SK-N-SH treated with all-trans-retinoic acid at 6 μM for 48 hours (cell line): ENCODE measurements at regions not wholly inside any gene's neighbourhood (a gene's known extent, or its start where the extent isn't known, plus 50 kb on each side); places are given as distances from the start of the nearest gene placed in this dataset.
"Not testable (repeated sequence)": the region's sequence is repeated elsewhere in the genome, so short reads cannot be mapped to it uniquely, and the experiment has no call there.

Experiments
- ATAC-seq: fragments of 200-7000 bp; cut with Tn5 transposase; 3 replicates; pipeline ENCODE4 v1.9.1; 2020; ENCODE audit warnings: mild to moderate bottlenecking, moderate library complexity
- ARNTL ChIP-seq: fragments of 450-650 bp; formaldehyde crosslinking; IDR thresholded peaks from 2 replicates; pipeline ENCODE4 v1.5.0; 2020; ENCODE audit warnings: low read depth, mild to moderate bottlenecking, moderate library complexity, borderline replicate concordance
- BACH2 ChIP-seq: fragments of 250-450 bp; sonication (Bioruptor Pico); IDR thresholded peaks from 2 replicates; pipeline ENCODE4 v1.9.0; 2021; ENCODE audit warnings: mild to moderate bottlenecking, borderline replicate concordance
- CSDC2 ChIP-seq: fragments of 250-450 bp; sonication (Bioruptor Pico); IDR thresholded peaks from 2 replicates; pipeline ENCODE4 v1.5.0; 2020; ENCODE audit warnings: mild to moderate bottlenecking, moderate library complexity
- ESRRG ChIP-seq: fragments of 250-450 bp; sonication (Bioruptor Pico); IDR thresholded peaks from 2 replicates; pipeline ENCODE4 v1.6.1; 2021; ENCODE audit warnings: mild to moderate bottlenecking
- GLIS3 ChIP-seq: fragments of 250-450 bp; sonication (Bioruptor Pico); IDR thresholded peaks from 2 replicates; pipeline ENCODE4 v1.5.0; 2020; ENCODE audit warnings: mild to moderate bottlenecking, moderate library complexity
- ISL1 ChIP-seq: fragments of 250-450 bp; sonication (Bioruptor Pico); IDR thresholded peaks from 2 replicates; pipeline ENCODE4 v2.1.2; 2022; ENCODE audit warnings: mild to moderate bottlenecking, moderate library complexity
- OSR1 ChIP-seq: fragments of 250-450 bp; sonication (Bioruptor Pico); IDR thresholded peaks from 2 replicates; pipeline ENCODE4 v1.8.0; 2022; ENCODE audit warnings: moderate library complexity, mild to moderate bottlenecking, inconsistent platforms
- PPARA ChIP-seq: fragments of 250-450 bp; sonication (Bioruptor Pico); IDR thresholded peaks from 2 replicates; pipeline ENCODE4 v1.5.0; 2020; ENCODE audit warnings: mild to moderate bottlenecking, borderline replicate concordance
- RARB ChIP-seq: fragments of 250-450 bp; sonication (Bioruptor Pico); IDR thresholded peaks from 2 replicates; pipeline ENCODE4 v1.8.0; 2021; ENCODE audit warnings: mild to moderate bottlenecking, moderate library complexity
- SNAI2 ChIP-seq: fragments of 250-450 bp; sonication (Bioruptor Pico); IDR thresholded peaks from 2 replicates; pipeline ENCODE4 v1.5.0; 2020; ENCODE audit warnings: mild to moderate bottlenecking, moderate library complexity
- TCF4 ChIP-seq: fragments of 250-450 bp; sonication (Bioruptor Pico); IDR thresholded peaks from 2 replicates; pipeline ENCODE4 v1.8.0; 2021; ENCODE audit warnings: mild to moderate bottlenecking, moderate library complexity, borderline replicate concordance
- TOX ChIP-seq: fragments of 250-450 bp; sonication (Bioruptor Pico); IDR thresholded peaks from 2 replicates; pipeline ENCODE4 v1.8.0; 2021; ENCODE audit warnings: mild to moderate bottlenecking, moderate library complexity, borderline replicate concordance
- ZC3H10 ChIP-seq: fragments of 250-450 bp; sonication (Bioruptor Pico); IDR thresholded peaks from 2 replicates; pipeline ENCODE4 v1.5.1; 2021; ENCODE audit warnings: mild to moderate bottlenecking, moderate library complexity
- ZFP3 ChIP-seq: fragments of 250-450 bp; sonication (Bioruptor Pico); IDR thresholded peaks from 2 replicates; pipeline ENCODE4 v1.5.0; 2020; ENCODE audit warnings: mild to moderate bottlenecking, moderate library complexity
- ZFP30 ChIP-seq: fragments of 450-650 bp; formaldehyde crosslinking; IDR thresholded peaks from 2 replicates; pipeline ENCODE4 v1.5.0; 2022; ENCODE audit warnings: mild to moderate bottlenecking, moderate library complexity
- ZNF565 ChIP-seq: fragments of 450-650 bp; formaldehyde crosslinking; conservative IDR thresholded peaks from 2 replicates; pipeline ENCODE4 v1.5.0; 2020; ENCODE audit warnings: low read depth, mild to moderate bottlenecking, moderate library complexity
- ZNF70 ChIP-seq: fragments of 450-650 bp; formaldehyde crosslinking; IDR thresholded peaks from 2 replicates; pipeline ENCODE4 v1.5.0; 2020; ENCODE audit warnings: mild to moderate bottlenecking, moderate library complexity
- ZNF8 ChIP-seq: fragments of 450-650 bp; formaldehyde crosslinking; IDR thresholded peaks from 2 replicates; pipeline ENCODE4 v1.5.0; 2020; ENCODE audit warnings: mild to moderate bottlenecking, moderate library complexity
- TF ChIP-seq, protein P1 (sequence below): fragments of 250-450 bp; sonication (Bioruptor Pico); IDR thresholded peaks from 2 replicates; pipeline ENCODE4 v1.5.0; 2020; ENCODE audit warnings: mild to moderate bottlenecking, moderate library complexity
- TF ChIP-seq, protein P2 (sequence below): fragments of 250-450 bp; sonication (Bioruptor Pico); IDR thresholded peaks from 2 replicates; pipeline ENCODE4 v1.5.1; 2020; ENCODE audit warnings: low read depth, mild to moderate bottlenecking, moderate library complexity
- TF ChIP-seq, protein P3 (sequence below): fragments of 250-450 bp; sonication (Bioruptor Pico); IDR thresholded peaks from 2 replicates; pipeline ENCODE4 v1.8.0; 2020; ENCODE audit warnings: mild to moderate bottlenecking, moderate library complexity, borderline replicate concordance
- TF ChIP-seq, protein P4 (sequence below): fragments of 250-450 bp; sonication (Bioruptor Pico); IDR thresholded peaks from 2 replicates; pipeline ENCODE4 v1.8.0; 2021; ENCODE audit warnings: low read depth, mild to moderate bottlenecking, moderate library complexity, borderline replicate concordance

DNA sequence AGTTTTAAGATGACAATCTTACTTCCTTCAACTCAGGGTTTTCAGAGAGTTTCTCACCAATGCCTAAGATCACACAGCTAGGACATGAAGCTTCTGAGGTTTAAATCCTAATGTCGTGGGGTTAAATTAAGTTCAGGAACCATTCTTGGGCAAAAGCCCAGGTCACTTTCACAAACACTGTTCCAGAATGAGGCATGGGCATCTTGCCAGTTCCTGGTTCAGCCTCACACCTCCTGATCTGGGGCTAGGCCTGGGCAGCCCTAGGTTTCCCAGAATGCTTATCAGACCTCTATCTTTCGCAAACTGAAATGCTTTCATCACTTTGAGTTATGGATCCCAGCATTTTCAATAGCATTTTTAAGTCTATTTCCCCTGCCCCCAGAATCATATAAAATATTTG, 224.8 kb upstream of the EDA2R start (continued):
- TF ChIP-seq, protein P1, sequence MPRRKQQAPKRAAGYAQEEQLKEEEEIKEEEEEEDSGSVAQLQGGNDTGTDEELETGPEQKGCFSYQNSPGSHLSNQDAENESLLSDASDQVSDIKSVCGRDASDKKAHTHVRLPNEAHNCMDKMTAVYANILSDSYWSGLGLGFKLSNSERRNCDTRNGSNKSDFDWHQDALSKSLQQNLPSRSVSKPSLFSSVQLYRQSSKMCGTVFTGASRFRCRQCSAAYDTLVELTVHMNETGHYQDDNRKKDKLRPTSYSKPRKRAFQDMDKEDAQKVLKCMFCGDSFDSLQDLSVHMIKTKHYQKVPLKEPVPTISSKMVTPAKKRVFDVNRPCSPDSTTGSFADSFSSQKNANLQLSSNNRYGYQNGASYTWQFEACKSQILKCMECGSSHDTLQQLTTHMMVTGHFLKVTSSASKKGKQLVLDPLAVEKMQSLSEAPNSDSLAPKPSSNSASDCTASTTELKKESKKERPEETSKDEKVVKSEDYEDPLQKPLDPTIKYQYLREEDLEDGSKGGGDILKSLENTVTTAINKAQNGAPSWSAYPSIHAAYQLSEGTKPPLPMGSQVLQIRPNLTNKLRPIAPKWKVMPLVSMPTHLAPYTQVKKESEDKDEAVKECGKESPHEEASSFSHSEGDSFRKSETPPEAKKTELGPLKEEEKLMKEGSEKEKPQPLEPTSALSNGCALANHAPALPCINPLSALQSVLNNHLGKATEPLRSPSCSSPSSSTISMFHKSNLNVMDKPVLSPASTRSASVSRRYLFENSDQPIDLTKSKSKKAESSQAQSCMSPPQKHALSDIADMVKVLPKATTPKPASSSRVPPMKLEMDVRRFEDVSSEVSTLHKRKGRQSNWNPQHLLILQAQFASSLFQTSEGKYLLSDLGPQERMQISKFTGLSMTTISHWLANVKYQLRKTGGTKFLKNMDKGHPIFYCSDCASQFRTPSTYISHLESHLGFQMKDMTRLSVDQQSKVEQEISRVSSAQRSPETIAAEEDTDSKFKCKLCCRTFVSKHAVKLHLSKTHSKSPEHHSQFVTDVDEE, result no peak
- TF ChIP-seq OSR1, result no peak
- TF ChIP-seq ZC3H10 (CRISPR knock-in tag), result no peak
- TF ChIP-seq, protein P2, sequence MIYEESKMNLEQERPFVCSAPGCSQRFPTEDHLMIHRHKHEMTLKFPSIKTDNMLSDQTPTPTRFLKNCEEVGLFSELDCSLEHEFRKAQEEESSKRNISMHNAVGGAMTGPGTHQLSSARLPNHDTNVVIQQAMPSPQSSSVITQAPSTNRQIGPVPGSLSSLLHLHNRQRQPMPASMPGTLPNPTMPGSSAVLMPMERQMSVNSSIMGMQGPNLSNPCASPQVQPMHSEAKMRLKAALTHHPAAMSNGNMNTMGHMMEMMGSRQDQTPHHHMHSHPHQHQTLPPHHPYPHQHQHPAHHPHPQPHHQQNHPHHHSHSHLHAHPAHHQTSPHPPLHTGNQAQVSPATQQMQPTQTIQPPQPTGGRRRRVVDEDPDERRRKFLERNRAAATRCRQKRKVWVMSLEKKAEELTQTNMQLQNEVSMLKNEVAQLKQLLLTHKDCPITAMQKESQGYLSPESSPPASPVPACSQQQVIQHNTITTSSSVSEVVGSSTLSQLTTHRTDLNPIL, result no peak
- TF ChIP-seq CSDC2 (CRISPR knock-in tag), result no peak
- TF ChIP-seq ISL1 (CRISPR knock-in tag), result no peak
- TF ChIP-seq, protein P3, sequence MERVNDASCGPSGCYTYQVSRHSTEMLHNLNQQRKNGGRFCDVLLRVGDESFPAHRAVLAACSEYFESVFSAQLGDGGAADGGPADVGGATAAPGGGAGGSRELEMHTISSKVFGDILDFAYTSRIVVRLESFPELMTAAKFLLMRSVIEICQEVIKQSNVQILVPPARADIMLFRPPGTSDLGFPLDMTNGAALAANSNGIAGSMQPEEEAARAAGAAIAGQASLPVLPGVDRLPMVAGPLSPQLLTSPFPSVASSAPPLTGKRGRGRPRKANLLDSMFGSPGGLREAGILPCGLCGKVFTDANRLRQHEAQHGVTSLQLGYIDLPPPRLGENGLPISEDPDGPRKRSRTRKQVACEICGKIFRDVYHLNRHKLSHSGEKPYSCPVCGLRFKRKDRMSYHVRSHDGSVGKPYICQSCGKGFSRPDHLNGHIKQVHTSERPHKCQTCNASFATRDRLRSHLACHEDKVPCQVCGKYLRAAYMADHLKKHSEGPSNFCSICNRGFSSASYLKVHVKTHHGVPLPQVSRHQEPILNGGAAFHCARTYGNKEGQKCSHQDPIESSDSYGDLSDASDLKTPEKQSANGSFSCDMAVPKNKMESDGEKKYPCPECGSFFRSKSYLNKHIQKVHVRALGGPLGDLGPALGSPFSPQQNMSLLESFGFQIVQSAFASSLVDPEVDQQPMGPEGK, result no peak
- TF ChIP-seq ZNF565 (CRISPR knock-in tag), result no peak
- TF ChIP-seq ARNTL (CRISPR knock-in tag), result no peak

DNA sequence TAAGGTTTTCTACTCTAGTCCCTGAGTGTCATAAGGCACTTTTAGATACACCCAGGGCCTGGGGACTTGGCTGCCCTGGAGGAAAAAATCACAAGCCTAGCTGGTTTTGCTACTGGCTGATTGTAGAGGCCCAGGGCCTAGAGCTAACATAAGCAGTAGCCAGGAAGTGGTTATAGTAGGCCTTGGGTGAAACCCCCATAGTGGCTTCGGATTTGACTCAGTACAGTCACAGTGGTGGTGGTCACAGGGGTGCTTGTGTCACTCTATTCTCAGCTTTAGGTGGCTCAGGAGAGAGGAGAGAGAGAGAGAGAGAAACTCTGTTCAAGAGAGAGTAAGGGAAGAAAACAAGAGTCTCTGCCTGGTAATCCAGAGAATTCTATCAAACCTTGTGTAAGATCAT, 194.5 kb upstream of the EDA2R start:
- TF ChIP-seq ESRRG (CRISPR knock-in tag) (no peak), CSDC2 (CRISPR knock-in tag) (no peak), TCF4 (CRISPR knock-in tag) (no peak), ZFP30 (CRISPR knock-in tag) (no peak), ZFP3 (CRISPR knock-in tag) (no peak), ZNF8 (no peak), PPARA (no peak), RARB (CRISPR knock-in tag) (no peak), GLIS3 (CRISPR knock-in tag) (no peak), ARNTL (CRISPR knock-in tag) (no peak), TOX (CRISPR knock-in tag) (no peak), SNAI2 (no peak), BACH2 (CRISPR knock-in tag) (no peak)
- TF ChIP-seq, protein P1, result no peak
- TF ChIP-seq, protein P4, sequence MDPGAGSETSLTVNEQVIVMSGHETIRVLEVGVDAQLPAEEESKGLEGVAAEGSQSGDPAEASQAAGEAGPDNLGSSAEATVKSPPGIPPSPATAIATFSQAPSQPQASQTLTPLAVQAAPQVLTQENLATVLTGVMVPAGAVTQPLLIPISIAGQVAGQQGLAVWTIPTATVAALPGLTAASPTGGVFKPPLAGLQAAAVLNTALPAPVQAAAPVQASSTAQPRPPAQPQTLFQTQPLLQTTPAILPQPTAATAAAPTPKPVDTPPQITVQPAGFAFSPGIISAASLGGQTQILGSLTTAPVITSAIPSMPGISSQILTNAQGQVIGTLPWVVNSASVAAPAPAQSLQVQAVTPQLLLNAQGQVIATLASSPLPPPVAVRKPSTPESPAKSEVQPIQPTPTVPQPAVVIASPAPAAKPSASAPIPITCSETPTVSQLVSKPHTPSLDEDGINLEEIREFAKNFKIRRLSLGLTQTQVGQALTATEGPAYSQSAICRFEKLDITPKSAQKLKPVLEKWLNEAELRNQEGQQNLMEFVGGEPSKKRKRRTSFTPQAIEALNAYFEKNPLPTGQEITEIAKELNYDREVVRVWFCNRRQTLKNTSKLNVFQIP (CRISPR knock-in tag), result no peak

DNA sequence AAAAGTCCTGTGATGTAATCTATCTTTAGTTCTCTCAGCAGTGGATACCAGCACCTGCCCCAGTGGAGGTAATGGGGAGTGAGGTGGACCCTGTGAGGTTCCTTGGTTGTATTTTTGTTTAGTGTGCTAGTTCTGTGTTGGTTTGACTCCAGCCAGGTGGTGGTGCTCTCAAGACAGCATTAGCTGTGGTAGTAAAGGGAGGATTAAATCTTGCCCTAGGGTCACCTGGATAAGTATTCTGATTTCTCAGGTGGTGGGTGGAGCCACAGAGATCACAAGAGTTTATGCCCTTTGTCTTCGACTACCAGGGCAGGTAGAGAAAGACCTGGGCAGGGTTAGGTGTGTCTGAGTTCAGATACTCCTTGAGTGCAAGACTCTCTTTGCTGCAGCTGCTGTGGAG, 176.3 kb upstream of the EDA2R start:
- TF ChIP-seq CSDC2 (CRISPR knock-in tag), result no peak
- TF ChIP-seq RARB (CRISPR knock-in tag), result no peak
- TF ChIP-seq, protein P2, result no peak
- TF ChIP-seq ZNF70, result no peak
- TF ChIP-seq BACH2 (CRISPR knock-in tag), result no peak
- TF ChIP-seq, protein P1, result no peak
- no peak for TF ChIP-seq TOX (CRISPR knock-in tag)
- TF ChIP-seq ARNTL (CRISPR knock-in tag), result no peak
- no peak for TF ChIP-seq ISL1 (CRISPR knock-in tag)
- ATAC-seq, result no peak

More for the DNA sequence above, 194.5 kb upstream of the EDA2R start:
- ATAC-seq, result no peak

DNA sequence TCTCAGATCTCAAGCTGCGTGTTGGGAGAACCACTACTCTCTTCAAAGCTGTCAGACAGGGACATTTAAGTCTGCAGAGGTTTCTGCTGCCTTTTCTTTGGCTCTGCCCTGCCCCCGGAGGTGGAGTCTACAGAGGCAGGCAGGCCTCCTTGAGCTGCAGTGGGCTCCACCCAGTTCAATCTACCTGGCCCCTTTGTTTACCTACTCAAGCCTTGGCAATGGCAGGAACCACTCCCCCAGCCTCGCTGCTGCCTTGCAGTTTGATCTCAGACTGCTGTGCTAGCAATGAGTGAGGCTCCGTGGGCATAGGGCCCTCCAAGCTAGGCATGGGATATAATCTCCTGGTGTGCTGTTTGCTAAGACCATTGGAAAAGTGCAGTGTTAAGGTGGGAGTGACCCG, 155.6 kb upstream of the EDA2R start:
- ATAC-seq, result not testable (repeated sequence)
